ENCODE measurements at regions not wholly inside any gene's neighbourhood (a gene's known extent, or its start where the extent isn't known, plus 50 kb on each side); places are given as distances from the start of the nearest gene placed in this dataset.

DNA sequence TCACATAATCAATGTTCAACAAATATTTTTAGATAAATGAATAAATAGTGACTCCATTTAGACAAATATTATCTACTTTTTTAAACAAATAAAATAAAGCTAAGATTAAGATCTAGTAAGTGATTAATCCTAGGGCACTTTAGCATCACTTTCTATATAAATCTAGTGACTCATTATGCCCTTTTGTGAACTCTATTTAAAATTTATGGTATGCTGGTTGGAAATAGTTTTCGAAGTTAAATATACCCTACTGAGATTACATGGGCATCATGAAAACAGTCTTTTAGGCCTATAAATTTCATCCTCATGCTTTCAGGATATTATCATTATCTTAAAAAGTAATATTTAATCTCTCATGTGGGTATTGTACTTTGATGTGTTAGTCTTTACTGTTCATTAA, 140.4 kb upstream of the UFL1 start:
- Histone ChIP-seq H3K9ac (ENCODE audit: insufficient read depth in 1 of 2, low read length in 2 of 2) (no peak overlapping the region), H3K4me3 (no peak overlapping the region), H3K9me3 (ENCODE audit: control insufficient read depth in 4 of 4, insufficient read depth in 3 of 4, low read length in 3 of 4) (no peaks in the 10 kb centered on the region), H3K27ac (ENCODE audit: low read depth in 1 of 2, low read length in 1 of 2) (no peak overlapping the region), H3K27me3 (ENCODE audit: control insufficient read depth in 3 of 3, insufficient read depth in 3 of 3, low read length in 2 of 3) (no peaks in the 10 kb centered on the region), H3K4me1 (ENCODE audit: control insufficient read depth in 5 of 5, insufficient read depth in 5 of 5, low read length in 5 of 5) (no peaks in the 10 kb centered on the region), H3K36me3 (ENCODE audit: control insufficient read depth in 4 of 4, insufficient read depth in 4 of 4, low read length in 4 of 4) (no peaks in the 10 kb centered on the region)
- TF ChIP-seq CTCF (IDR thresholded peaks at IDR 0.05; ENCODE audit: control extremely low read depth, extremely low read depth) = no peak
- ATAC-seq (ENCODE audit: insufficient read depth, low FRiP score) = no peak
- WGBS, 2 donors = 68 to 90% methylated on average over 1 of the region's 1 CpG
- DNase-seq = no peak

GRCh38 chr6:96391776-96392360, 129.7 kb upstream of the UFL1 start:
- no peak for TF ChIP-seq CTCF (IDR thresholded peaks at IDR 0.05; ENCODE audit: control extremely low read depth, extremely low read depth)
- H3K9ac ChIP-seq (ENCODE audit: insufficient read depth in 1 of 2, low read length in 2 of 2) = no peak overlapping the region
- WGBS, 2 donors = 4% methylated on average over 9 of the region's 9 CpGs
- H3K27ac ChIP-seq (ENCODE audit: low read depth in 1 of 2, low read length in 1 of 2) = no peak overlapping the region
- peaks cover 0 to 1% (median 0%) of the 10 kb centered on the region in 4 donors for H3K9me3 ChIP-seq (ENCODE audit: control insufficient read depth in 4 of 4, insufficient read depth in 3 of 4, low read length in 3 of 4)
- DNase-seq (peak; percentile 9 to 46 (median 25)), ATAC-seq (ENCODE audit: insufficient read depth, low FRiP score) (no peak)
- no peaks in the 10 kb centered on the region for H3K36me3 ChIP-seq (ENCODE audit: control insufficient read depth in 4 of 4, insufficient read depth in 4 of 4, low read length in 4 of 4)
- H3K4me3 ChIP-seq = no peak overlapping the region
- H3K27me3 ChIP-seq (ENCODE audit: control insufficient read depth in 3 of 3, insufficient read depth in 3 of 3, low read length in 2 of 3) = no peaks in the 10 kb centered on the region
- H3K4me1 ChIP-seq (ENCODE audit: control insufficient read depth in 5 of 5, insufficient read depth in 5 of 5, low read length in 5 of 5) = no peaks in the 10 kb centered on the region

- H3K36me3 ChIP-seq (ENCODE audit: control insufficient read depth in 4 of 4, insufficient read depth in 4 of 4, low read length in 4 of 4) = no peaks in the 10 kb centered on the region
- 69 to 85% methylated on average over 3 of the region's 3 CpGs for WGBS, 2 donors
- DNase-seq = peak in 1 of 3 donors; percentile 9
- no peaks in the 10 kb centered on the region for H3K4me1 ChIP-seq (ENCODE audit: control insufficient read depth in 5 of 5, insufficient read depth in 5 of 5, low read length in 5 of 5)
- H3K27me3 ChIP-seq (ENCODE audit: control insufficient read depth in 3 of 3, insufficient read depth in 3 of 3, low read length in 2 of 3) = no peaks in the 10 kb centered on the region
- H3K4me3 ChIP-seq = no peak overlapping the region
- H3K27ac ChIP-seq (ENCODE audit: low read depth in 1 of 2, low read length in 1 of 2) = no peak overlapping the region
- peaks cover 0 to 1% (median 0%) of the 10 kb centered on the region in 4 donors for H3K9me3 ChIP-seq (ENCODE audit: control insufficient read depth in 4 of 4, insufficient read depth in 3 of 4, low read length in 3 of 4)
- H3K9ac ChIP-seq (ENCODE audit: insufficient read depth in 1 of 2, low read length in 2 of 2) = no peak overlapping the region
- no peak for TF ChIP-seq CTCF (IDR thresholded peaks at IDR 0.05; ENCODE audit: control extremely low read depth, extremely low read depth)
- no peak for ATAC-seq (ENCODE audit: insufficient read depth, low FRiP score)
Observed at GRCh38 chr6:96394727-96395126, 126.9 kb upstream of the UFL1 start.

DNA sequence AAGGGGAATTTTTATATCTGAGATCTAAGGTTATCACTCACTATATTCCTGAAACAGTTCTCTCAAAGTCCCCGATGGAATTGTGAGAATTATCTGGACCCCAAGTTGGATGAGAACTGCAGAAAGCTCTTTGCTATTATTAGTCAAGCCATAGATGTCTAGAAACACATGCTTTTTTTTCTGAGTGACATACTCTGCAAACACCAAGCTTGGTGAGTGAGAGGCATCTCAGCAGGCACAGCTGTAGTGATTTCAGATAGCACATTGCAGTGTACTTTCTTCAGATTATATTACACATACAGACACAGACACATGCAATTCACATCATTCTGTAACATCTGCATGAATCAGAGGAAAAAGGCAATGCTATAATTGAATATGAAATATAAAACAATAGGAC, 111.1 kb upstream of the UFL1 start:
- no peak for TF ChIP-seq CTCF (IDR thresholded peaks at IDR 0.05; ENCODE audit: control extremely low read depth, extremely low read depth)
- Histone ChIP-seq H3K4me1 (ENCODE audit: control insufficient read depth in 5 of 5, insufficient read depth in 5 of 5, low read length in 5 of 5) (no peaks in the 10 kb centered on the region), H3K27me3 (ENCODE audit: control insufficient read depth in 3 of 3, insufficient read depth in 3 of 3, low read length in 2 of 3) (no peaks in the 10 kb centered on the region), H3K9ac (ENCODE audit: insufficient read depth in 1 of 2, low read length in 2 of 2) (no peak overlapping the region), H3K36me3 (ENCODE audit: control insufficient read depth in 4 of 4, insufficient read depth in 4 of 4, low read length in 4 of 4) (no peaks in the 10 kb centered on the region), H3K4me3 (no peak overlapping the region), H3K9me3 (ENCODE audit: control insufficient read depth in 4 of 4, insufficient read depth in 3 of 4, low read length in 3 of 4) (no peaks in the 10 kb centered on the region), H3K27ac (ENCODE audit: low read depth in 1 of 2, low read length in 1 of 2) (no peak overlapping the region)
- 77 to 86% methylated on average over 1 of the region's 1 CpG for WGBS, 2 donors
- DNase-seq (no peak), ATAC-seq (ENCODE audit: insufficient read depth, low FRiP score) (no peak)

Measured in lung (tissue), 11 donors.